CD4-positive, alpha-beta T cell (primary cell): ENCODE measurements at regions not wholly inside any gene's neighbourhood (a gene's known extent, or its start where the extent isn't known, plus 50 kb on each side); places are given as distances from the start of the nearest gene placed in this dataset.

ENCODE experiments used
- ATAC-seq: fragments of 200-7000 bp; cut with Tn5 transposase; one replicate; pipeline ENCODE4 v1.10.0; 2022; ENCODE audit warnings: mild to moderate bottlenecking; ENCODE audit not compliant: poor library complexity
- CTCF ChIA-PET: fragments of 350-600 bp; sonication (Branson Sonifier 250); formaldehyde crosslinking; loops from one replicate; lab custom pipeline; 2021; ENCODE audit warnings: antibody characterized with exemption, inconsistent platforms; lab: Charles Lee
- POLR2A ChIA-PET: fragments of 350-600 bp; sonication (Branson Sonifier 250); formaldehyde crosslinking; loops from one replicate; lab custom pipeline; 2021; ENCODE audit warnings: antibody characterized with exemption, inconsistent platforms; lab: Charles Lee
- DNase-seq, 14 experiments: peaks; one replicate each; pipeline ENCODE4 v3.0.0-alpha.2; 2013 to 2020; ENCODE audit warnings: mixed read lengths in 2 of 14
- H3K27ac ChIP-seq, 2 donors: one replicate each; pipeline versions ENCODE4 v1.5.1 to v1.7.0; 2013; ENCODE audit warnings: low read length in 2 of 2, low read depth in 1 of 2, mild to moderate bottlenecking in 1 of 2
- H3K27me3 ChIP-seq, 2 experiments: 1 replicate in 1 of 2; 2 replicates in 1 of 2; pipeline versions ENCODE4 v1.6.1 to v1.7.0; 2013; ENCODE audit warnings: low read length in 2 of 2, control low read depth in 1 of 2, mild to moderate bottlenecking in 1 of 2, moderate library complexity in 1 of 2; ENCODE audit not compliant: insufficient read depth in 2 of 2, control insufficient read depth in 1 of 2
- H3K36me3 ChIP-seq: one replicate; pipeline ENCODE4 v1.6.1; 2013; ENCODE audit warnings: low read length, control low read depth; ENCODE audit not compliant: insufficient read depth
- H3K4me1 ChIP-seq: one replicate; pipeline ENCODE4 v1.6.1; 2013; ENCODE audit warnings: low read length, control low read depth; ENCODE audit not compliant: insufficient read depth
- H3K4me3 ChIP-seq: one replicate; pipeline ENCODE4 v1.5.1; 2013; ENCODE audit warnings: mild to moderate bottlenecking, low read length, moderate library complexity
- H3K9me3 ChIP-seq, 2 experiments: 1 replicate in 1 of 2; 2 replicates in 1 of 2; pipeline versions ENCODE4 v1.6.1 to v1.7.0; 2013; ENCODE audit warnings: low read length in 2 of 2, mild to moderate bottlenecking in 2 of 2, control low read depth in 1 of 2, moderate library complexity in 1 of 2; ENCODE audit not compliant: control insufficient read depth in 1 of 2, insufficient read depth in 1 of 2
- H3K27ac Mint-ChIP-seq: one replicate; pipeline ENCODE4 v1.8.0; 2020; ENCODE audit warnings: mixed read lengths
- H3K27me3 Mint-ChIP-seq: one replicate; pipeline ENCODE4 v1.8.0; 2021; ENCODE audit warnings: mixed read lengths
- H3K36me3 Mint-ChIP-seq: one replicate; pipeline ENCODE4 v1.8.0; 2021; ENCODE audit warnings: low read depth, mixed read lengths
- H3K4me1 Mint-ChIP-seq: one replicate; pipeline ENCODE4 v1.8.0; 2021; ENCODE audit warnings: low read depth, mixed read lengths
- H3K4me3 Mint-ChIP-seq: one replicate; pipeline ENCODE4 v1.8.0; 2020; ENCODE audit warnings: mild to moderate bottlenecking, mixed read lengths
- H3K9me3 Mint-ChIP-seq: one replicate; pipeline ENCODE4 v1.8.0; 2020; ENCODE audit warnings: mixed read lengths
- intact Hi-C, 2 experiments: fragments of 100-400 bp; cut with DNase I in 1 of 2; cut with micrococcal nuclease in 1 of 2; formaldehyde crosslinking; loops; one replicate each; pipeline versions ENCODE4 v1.15.1 to v1.9.0; 2023 to 2025; cut with DNase I, micrococcal nuclease
- TF ChIP-seq, protein P1 (sequence below): fragments of 200-600 bp; IDR thresholded peaks from one replicate; pipeline ENCODE4 v1.8.0; 2022; ENCODE audit warnings: antibody characterized with exemption, mild to moderate bottlenecking

DNA sequence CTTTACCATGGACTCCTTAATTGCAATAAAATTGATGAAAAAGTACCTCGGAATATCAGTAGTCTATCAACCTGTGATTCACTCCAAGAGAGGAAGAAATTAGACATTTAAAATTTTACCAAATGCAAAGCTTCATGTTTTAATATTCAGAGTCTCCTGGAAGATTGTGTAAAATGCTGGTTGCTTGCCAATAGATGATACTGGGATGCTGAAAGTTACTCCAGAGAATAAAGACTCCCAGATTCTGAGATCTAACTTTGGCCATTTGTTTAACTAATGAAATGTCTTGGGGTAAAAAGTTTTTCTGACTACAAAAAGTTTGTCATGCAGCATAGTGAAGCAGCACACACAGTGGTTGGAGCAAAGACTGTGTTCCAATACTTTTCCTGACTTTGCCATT is 176.7 kb upstream of the RSPO3 start:
- ChIA-PET POLR2A (no interaction called here), CTCF (no interaction called here)
- TF ChIP-seq, protein P1, sequence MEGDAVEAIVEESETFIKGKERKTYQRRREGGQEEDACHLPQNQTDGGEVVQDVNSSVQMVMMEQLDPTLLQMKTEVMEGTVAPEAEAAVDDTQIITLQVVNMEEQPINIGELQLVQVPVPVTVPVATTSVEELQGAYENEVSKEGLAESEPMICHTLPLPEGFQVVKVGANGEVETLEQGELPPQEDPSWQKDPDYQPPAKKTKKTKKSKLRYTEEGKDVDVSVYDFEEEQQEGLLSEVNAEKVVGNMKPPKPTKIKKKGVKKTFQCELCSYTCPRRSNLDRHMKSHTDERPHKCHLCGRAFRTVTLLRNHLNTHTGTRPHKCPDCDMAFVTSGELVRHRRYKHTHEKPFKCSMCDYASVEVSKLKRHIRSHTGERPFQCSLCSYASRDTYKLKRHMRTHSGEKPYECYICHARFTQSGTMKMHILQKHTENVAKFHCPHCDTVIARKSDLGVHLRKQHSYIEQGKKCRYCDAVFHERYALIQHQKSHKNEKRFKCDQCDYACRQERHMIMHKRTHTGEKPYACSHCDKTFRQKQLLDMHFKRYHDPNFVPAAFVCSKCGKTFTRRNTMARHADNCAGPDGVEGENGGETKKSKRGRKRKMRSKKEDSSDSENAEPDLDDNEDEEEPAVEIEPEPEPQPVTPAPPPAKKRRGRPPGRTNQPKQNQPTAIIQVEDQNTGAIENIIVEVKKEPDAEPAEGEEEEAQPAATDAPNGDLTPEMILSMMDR: no peak
- intact Hi-C loops: no loop called here
- Histone ChIP-seq H3K27ac (no peak overlapping the region), H3K4me1 (no peaks in the 10 kb centered on the region), H3K36me3 (no peaks in the 10 kb centered on the region), H3K9me3 (no peaks in the 10 kb centered on the region), H3K27me3 (peaks cover 0 to 4% of the 10 kb centered on the region in 2 experiments), H3K4me3 (no peak overlapping the region)
- no peaks in the 10 kb centered on the region for H3K36me3 Mint-ChIP-seq
- peaks cover 6% of the 10 kb centered on the region for H3K27me3 Mint-ChIP-seq
- H3K9me3 Mint-ChIP-seq: peaks cover 3% of the 10 kb centered on the region
- H3K27ac Mint-ChIP-seq: no peak overlapping the region
- no peaks in the 10 kb centered on the region for H3K4me1 Mint-ChIP-seq
- DNase-seq (no peak), ATAC-seq (no peak)
- H3K4me3 Mint-ChIP-seq: no peak overlapping the region

DNA sequence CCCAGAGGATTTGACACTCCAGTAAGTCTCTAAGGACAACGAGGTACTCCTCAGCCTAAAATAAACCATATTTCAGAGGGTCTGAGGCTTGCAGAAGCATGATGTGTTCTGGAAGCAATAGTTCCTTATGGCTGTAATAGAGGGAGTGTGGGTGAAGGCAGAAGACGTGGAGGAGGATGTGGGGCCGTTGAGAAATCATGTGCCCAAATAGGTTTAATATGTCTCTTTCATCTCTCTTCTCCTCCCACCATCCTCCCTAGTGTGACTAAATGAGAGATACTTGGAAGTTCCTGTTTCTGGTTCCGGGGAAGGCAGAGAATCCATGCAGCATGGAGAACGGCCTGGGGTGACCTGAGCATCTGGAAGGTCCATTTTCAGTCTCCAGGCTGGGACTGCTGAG is 174.0 kb upstream of the RSPO3 start:
- intact Hi-C loops: no loop called here
- ChIA-PET POLR2A (interaction anchor here (0.5 kb wide), 1 partner anchor 1719 kb away, joined by 3 read pairs; no protein-coding TSS in a partner anchor), CTCF (no interaction called here)
- H3K4me1 ChIP-seq: no peaks in the 10 kb centered on the region
- no peaks in the 10 kb centered on the region for H3K4me1 Mint-ChIP-seq
- H3K27ac Mint-ChIP-seq: no peak overlapping the region
- DNase-seq (no peak), ATAC-seq (no peak)
- H3K9me3 Mint-ChIP-seq: peaks cover 3% of the 10 kb centered on the region
- no peak overlapping the region for H3K4me3 ChIP-seq
- H3K27me3 Mint-ChIP-seq: peaks cover 6% of the 10 kb centered on the region
- H3K36me3 ChIP-seq: no peaks in the 10 kb centered on the region
- no peaks in the 10 kb centered on the region for H3K36me3 Mint-ChIP-seq
- H3K27me3 ChIP-seq: peaks cover 0 to 4% of the 10 kb centered on the region in 2 experiments
- no peaks in the 10 kb centered on the region for H3K9me3 ChIP-seq
- H3K4me3 Mint-ChIP-seq: no peak overlapping the region
- TF ChIP-seq, protein P1: no peak
- no peak overlapping the region for H3K27ac ChIP-seq

DNA sequence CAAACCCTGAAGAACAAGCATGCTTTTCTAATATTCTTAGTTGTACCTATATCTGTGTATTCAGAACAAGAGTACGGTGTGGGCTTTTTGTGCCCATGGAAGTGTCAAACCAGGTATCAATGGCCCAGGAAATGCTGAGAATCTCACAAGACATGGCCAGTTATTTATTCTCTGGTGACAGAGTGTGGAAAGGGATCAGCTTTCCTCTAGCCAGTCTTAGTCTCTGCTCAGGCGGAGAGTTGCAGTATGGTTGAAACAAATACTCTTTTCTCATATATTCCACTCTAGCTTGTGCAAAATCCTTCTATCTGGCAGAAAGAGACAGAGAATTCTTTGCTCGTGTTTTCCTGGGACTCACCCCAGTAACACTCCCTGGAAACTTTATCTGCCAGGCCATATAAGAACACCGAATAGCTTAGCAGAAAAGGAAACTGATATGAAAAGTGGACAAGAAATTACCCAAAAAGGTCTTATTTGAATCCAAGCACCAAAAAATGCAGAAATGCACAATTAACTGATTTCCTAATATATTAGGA is 173.3 kb upstream of the RSPO3 start:
- H3K4me3 Mint-ChIP-seq: no peak overlapping the region
- Histone ChIP-seq H3K27me3 (peaks cover 0 to 4% of the 10 kb centered on the region in 2 experiments), H3K27ac (no peak overlapping the region), H3K4me1 (no peaks in the 10 kb centered on the region), H3K9me3 (no peaks in the 10 kb centered on the region), H3K4me3 (no peak overlapping the region), H3K36me3 (no peaks in the 10 kb centered on the region)
- peaks cover 3% of the 10 kb centered on the region for H3K9me3 Mint-ChIP-seq
- H3K27me3 Mint-ChIP-seq: peaks cover 6% of the 10 kb centered on the region
- H3K4me1 Mint-ChIP-seq: no peaks in the 10 kb centered on the region
- ChIA-PET POLR2A (interaction anchor here (0.5 kb wide), 1 partner anchor 1719 kb away, joined by 3 read pairs; no protein-coding TSS in a partner anchor), CTCF (no interaction called here)
- no peak overlapping the region for H3K27ac Mint-ChIP-seq
- no peaks in the 10 kb centered on the region for H3K36me3 Mint-ChIP-seq
- intact Hi-C loops: no loop called here
- no peak for DNase-seq
- no peak for ATAC-seq
- TF ChIP-seq, protein P1: no peak
